ENCODE measurements at regions not wholly inside any gene's neighbourhood (a gene's known extent, or its start where the extent isn't known, plus 50 kb on each side); places are given as distances from the start of the nearest gene placed in this dataset.

DNA sequence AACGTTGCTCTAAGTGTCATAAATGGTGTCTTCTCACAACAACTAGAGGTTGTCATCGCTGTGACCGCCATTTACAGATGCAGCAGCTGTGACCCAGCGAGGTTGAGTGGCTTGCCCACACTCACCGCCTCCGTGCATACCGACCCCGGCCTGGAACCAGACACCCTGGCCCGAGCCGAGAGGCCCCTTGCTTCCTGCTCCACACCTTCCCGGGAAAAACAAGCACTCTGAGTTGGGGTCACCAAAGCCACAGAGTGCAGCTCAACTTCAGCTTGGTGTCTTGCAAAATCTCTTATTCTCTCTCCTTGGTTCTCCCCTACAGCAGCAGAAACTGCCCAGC, 115.7 kb upstream of the PPP2R2D start:
- H3K4me1 Mint-ChIP-seq (ENCODE audit: low read depth) = no peaks in the 10 kb centered on the region
- peaks cover 23% of the 10 kb centered on the region for H3K27me3 Mint-ChIP-seq
- H3K27ac Mint-ChIP-seq = no peak overlapping the region
- DNase-seq (no peak), ATAC-seq (ENCODE audit: poor library complexity) (no peak)
- TF ChIP-seq, protein P1, sequence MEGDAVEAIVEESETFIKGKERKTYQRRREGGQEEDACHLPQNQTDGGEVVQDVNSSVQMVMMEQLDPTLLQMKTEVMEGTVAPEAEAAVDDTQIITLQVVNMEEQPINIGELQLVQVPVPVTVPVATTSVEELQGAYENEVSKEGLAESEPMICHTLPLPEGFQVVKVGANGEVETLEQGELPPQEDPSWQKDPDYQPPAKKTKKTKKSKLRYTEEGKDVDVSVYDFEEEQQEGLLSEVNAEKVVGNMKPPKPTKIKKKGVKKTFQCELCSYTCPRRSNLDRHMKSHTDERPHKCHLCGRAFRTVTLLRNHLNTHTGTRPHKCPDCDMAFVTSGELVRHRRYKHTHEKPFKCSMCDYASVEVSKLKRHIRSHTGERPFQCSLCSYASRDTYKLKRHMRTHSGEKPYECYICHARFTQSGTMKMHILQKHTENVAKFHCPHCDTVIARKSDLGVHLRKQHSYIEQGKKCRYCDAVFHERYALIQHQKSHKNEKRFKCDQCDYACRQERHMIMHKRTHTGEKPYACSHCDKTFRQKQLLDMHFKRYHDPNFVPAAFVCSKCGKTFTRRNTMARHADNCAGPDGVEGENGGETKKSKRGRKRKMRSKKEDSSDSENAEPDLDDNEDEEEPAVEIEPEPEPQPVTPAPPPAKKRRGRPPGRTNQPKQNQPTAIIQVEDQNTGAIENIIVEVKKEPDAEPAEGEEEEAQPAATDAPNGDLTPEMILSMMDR (IDR thresholded peaks at IDR 0.05) = no peak
- POLR2A ChIA-PET = no interaction called here
- no peaks in the 10 kb centered on the region for H3K9me3 Mint-ChIP-seq
- Histone ChIP-seq H3K4me1 (ENCODE audit: insufficient read depth, low read length) (no peaks in the 10 kb centered on the region), H3K9me3 (ENCODE audit: control insufficient read depth in 1 of 2, insufficient read depth in 1 of 2, low read length in 2 of 2) (peaks cover 0 to 6% of the 10 kb centered on the region in 2 experiments), H3K27ac (ENCODE audit: low read depth in 1 of 2, low read length in 2 of 2) (no peak overlapping the region), H3K27me3 (ENCODE audit: control insufficient read depth in 1 of 2, insufficient read depth in 2 of 2, low read length in 2 of 2) (no peaks in the 10 kb centered on the region), H3K36me3 (ENCODE audit: insufficient read depth, low read length) (no peaks in the 10 kb centered on the region), H3K4me3 (ENCODE audit: low read length) (no peak overlapping the region)
- CTCF ChIA-PET = no interaction called here
- no peaks in the 10 kb centered on the region for H3K36me3 Mint-ChIP-seq (ENCODE audit: low read depth)
- no peak overlapping the region for H3K4me3 Mint-ChIP-seq
- intact Hi-C loops (cut with DNase I, micrococcal nuclease) = loop anchor here in 1 of 2 experiments (10.0 kb wide), 1 partner anchor 620 kb away; no protein-coding TSS in a partner anchor

DNA sequence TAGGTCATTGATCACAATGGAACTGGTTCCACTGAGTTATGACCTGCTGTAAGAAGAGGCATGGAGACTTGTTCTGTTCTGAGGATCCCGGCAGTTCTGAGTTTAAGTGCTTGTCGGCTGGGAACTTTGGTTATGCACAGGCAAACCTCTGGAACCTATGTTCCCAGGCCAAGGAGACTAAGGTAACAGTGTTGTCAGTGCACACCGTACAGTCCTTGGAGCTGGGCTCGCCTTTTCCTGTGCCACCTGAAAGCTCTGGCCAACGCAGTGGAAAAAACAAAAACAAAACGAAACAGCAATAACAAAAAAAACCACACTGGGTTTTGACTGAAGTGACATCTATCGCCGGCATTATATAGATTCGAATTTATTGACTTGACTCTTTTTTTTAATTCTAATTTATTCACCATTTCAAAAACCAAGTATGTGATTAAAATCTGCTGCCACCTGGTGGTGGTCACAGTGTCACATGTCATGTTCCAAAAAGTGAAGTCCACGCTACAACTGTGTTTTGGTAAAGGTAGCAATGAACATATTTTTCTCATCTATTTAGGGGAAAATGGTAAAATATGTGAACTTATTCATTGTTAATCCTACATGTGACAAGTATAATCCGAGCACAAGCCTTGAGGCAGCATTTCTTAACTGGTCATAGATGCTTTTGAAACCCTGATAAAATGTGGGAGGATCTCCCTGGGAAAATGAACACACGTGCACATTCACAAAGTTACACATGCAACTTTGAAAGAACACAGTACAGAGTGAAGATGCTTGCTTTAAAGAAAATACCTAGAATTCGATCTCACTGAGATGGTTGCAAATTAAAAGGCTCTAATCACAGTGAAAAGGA, 113.8 kb upstream of the PPP2R2D start:
- ChIA-PET CTCF (interaction anchor here (1.1 kb wide), 1 partner anchor 14 kb away, joined by 3 read pairs; no protein-coding TSS in a partner anchor), POLR2A (no interaction called here)
- Mint-ChIP-seq H3K4me1 (ENCODE audit: low read depth) (no peaks in the 10 kb centered on the region), H3K36me3 (ENCODE audit: low read depth) (no peaks in the 10 kb centered on the region), H3K27me3 (peaks cover 21% of the 10 kb centered on the region), H3K27ac (no peak overlapping the region), H3K9me3 (no peaks in the 10 kb centered on the region), H3K4me3 (no peak overlapping the region)
- no peak overlapping the region for H3K27ac ChIP-seq (ENCODE audit: low read depth in 1 of 2, low read length in 2 of 2)
- no peaks in the 10 kb centered on the region for H3K9me3 ChIP-seq (ENCODE audit: control insufficient read depth in 1 of 2, insufficient read depth in 1 of 2, low read length in 2 of 2)
- no peak for ATAC-seq (ENCODE audit: poor library complexity)
- H3K4me1 ChIP-seq (ENCODE audit: insufficient read depth, low read length) = no peaks in the 10 kb centered on the region
- no peaks in the 10 kb centered on the region for H3K36me3 ChIP-seq (ENCODE audit: insufficient read depth, low read length)
- intact Hi-C loops (cut with DNase I, micrococcal nuclease) = loop anchor here in 1 of 2 experiments (10.0 kb wide), 1 partner anchor 622 kb away; no protein-coding TSS in a partner anchor
- peak in 10 of 14 experiments; percentile 8 to 59 (median 18) for DNase-seq
- no peak overlapping the region for H3K4me3 ChIP-seq (ENCODE audit: low read length)
- TF ChIP-seq, protein P1 (IDR thresholded peaks at IDR 0.05) = peak; percentile 68
- peaks cover 0 to 2% of the 10 kb centered on the region in 2 experiments for H3K27me3 ChIP-seq (ENCODE audit: control insufficient read depth in 1 of 2, insufficient read depth in 2 of 2, low read length in 2 of 2)

DNA sequence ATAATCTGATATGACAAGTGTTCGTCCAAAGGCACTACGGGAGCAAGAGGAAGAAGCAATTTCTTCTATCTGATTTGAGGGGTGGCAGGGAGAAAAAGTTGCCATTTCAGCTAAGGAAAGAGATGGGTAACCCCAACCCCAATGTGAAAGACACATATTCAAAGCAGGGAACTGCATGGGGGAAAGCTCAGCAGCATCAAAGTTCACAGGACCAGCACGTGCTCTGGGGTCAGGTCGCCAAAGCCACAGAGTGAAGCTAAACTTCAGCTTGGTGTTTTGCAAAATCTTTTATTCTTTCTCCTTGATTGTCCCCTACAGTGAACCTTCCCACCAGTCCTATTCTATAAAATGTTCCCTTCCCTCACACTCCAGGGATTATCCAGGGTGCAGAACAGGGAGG, 112.8 kb upstream of the PPP2R2D start:
- DNase-seq = no peak
- no peaks in the 10 kb centered on the region for H3K4me1 Mint-ChIP-seq (ENCODE audit: low read depth)
- peaks cover 22% of the 10 kb centered on the region for H3K27me3 Mint-ChIP-seq
- ChIA-PET POLR2A (no interaction called here), CTCF (no interaction called here)
- H3K27me3 ChIP-seq (ENCODE audit: control insufficient read depth in 1 of 2, insufficient read depth in 2 of 2, low read length in 2 of 2) = peaks cover 0 to 4% of the 10 kb centered on the region in 2 experiments
- H3K9me3 Mint-ChIP-seq = no peaks in the 10 kb centered on the region
- H3K36me3 ChIP-seq (ENCODE audit: insufficient read depth, low read length) = no peaks in the 10 kb centered on the region
- H3K4me3 Mint-ChIP-seq = no peak overlapping the region
- no peak for ATAC-seq (ENCODE audit: poor library complexity)
- H3K9me3 ChIP-seq (ENCODE audit: control insufficient read depth in 1 of 2, insufficient read depth in 1 of 2, low read length in 2 of 2) = no peaks in the 10 kb centered on the region
- TF ChIP-seq, protein P1 (IDR thresholded peaks at IDR 0.05) = no peak
- H3K27ac Mint-ChIP-seq = no peak overlapping the region
- intact Hi-C loops (cut with DNase I, micrococcal nuclease) = loop anchor here in 1 of 2 experiments (2.0 to 10.0 kb wide), 2 partner anchors 623 to 1597 kb away; no protein-coding TSS in a partner anchor
- H3K27ac ChIP-seq (ENCODE audit: low read depth in 1 of 2, low read length in 2 of 2) = no peak overlapping the region
- H3K4me3 ChIP-seq (ENCODE audit: low read length) = no peak overlapping the region
- no peaks in the 10 kb centered on the region for H3K4me1 ChIP-seq (ENCODE audit: insufficient read depth, low read length)
- no peaks in the 10 kb centered on the region for H3K36me3 Mint-ChIP-seq (ENCODE audit: low read depth)
